ENCODE measurements at regions not wholly inside any gene's neighbourhood (a gene's known extent, or its start where the extent isn't known, plus 50 kb on each side); places are given as distances from the start of the nearest gene placed in this dataset.
"Not testable (repeated sequence)": the region's sequence is repeated elsewhere in the genome, so short reads cannot be mapped to it uniquely, and the experiment has no call there.

DNA sequence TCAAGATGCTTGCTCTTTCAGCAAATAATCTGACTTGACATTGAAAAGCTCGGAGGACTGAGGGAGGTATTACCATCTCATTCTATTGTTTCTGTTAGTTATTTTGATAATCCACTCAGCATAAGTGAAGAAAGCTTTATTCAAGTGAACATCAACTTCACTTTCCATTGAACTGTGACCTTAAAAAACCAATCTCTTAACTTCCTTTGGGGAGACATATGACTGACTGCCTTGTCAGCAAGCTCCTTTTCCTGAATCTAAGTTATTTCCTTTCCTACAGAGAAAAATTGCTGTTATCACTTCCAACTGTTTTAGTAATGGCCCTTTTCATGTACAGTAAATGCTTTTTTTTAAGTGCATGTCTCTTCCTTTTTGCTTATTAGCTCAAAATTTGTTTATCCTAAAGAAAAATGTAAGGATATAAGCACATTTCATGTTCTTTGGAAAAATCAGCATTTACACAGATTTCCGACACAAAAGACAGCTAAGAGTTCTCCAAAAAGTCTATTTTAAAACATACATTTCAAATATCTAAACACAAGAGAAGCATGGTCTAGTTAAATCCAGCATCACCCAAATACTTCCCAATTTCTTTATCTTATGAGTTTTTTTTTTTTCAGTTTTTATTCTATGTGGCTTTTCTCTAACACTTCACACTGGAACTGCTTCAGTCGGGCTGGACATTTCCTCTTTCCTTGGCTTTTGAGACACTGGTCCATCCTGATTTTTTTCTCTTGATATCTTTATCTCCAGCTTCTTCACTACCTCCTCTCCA lies 117.9 kb upstream of the DAB2 start:
- 100% methylated on average over 1 of the region's 3 CpGs for WGBS (ENCODE audit: insufficient coverage, low lambda C conversion rate)
- no peak overlapping the region for H3K27ac ChIP-seq (ENCODE audit: low read length)

DNA sequence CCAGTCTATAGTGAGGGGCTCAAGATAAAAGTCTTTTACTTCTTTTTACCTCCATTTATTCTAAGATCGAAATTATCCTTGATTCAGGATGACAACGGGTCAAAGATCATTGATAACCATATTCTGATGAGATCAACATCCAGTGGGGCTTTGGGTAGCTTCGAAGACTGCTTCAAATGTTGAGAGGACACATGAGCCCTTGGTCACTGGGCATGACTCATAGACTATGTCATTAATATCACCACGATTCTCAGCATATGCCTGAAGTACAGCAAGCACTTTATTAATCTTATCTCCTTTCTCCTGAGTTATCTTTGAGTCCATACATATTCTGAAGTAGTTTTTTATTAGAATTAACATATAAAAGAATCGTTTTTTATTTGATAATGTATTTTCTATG lies 117.1 kb upstream of the DAB2 start:
- WGBS (ENCODE audit: insufficient coverage, low lambda C conversion rate): 85% methylated on average over 2 of the region's 5 CpGs
- H3K9me3 ChIP-seq (ENCODE audit: control insufficient read depth, low read depth, low read length): no peaks in the 10 kb centered on the region
- no peak for DNase-seq

More for the DNA sequence above, 117.9 kb upstream of the DAB2 start:
- no peaks in the 10 kb centered on the region for H3K4me1 ChIP-seq (ENCODE audit: control insufficient read depth, insufficient read depth, low read length)
- no peak for DNase-seq
- no peaks in the 10 kb centered on the region for H3K36me3 ChIP-seq (ENCODE audit: control insufficient read depth, insufficient read depth, low read length)
- no peak overlapping the region for H3K4me3 ChIP-seq (ENCODE audit: low read length)
- no peaks in the 10 kb centered on the region for H3K27me3 ChIP-seq (ENCODE audit: control insufficient read depth, insufficient read depth, low read length)
- H3K9me3 ChIP-seq (ENCODE audit: control insufficient read depth, low read depth, low read length): no peaks in the 10 kb centered on the region

DNA sequence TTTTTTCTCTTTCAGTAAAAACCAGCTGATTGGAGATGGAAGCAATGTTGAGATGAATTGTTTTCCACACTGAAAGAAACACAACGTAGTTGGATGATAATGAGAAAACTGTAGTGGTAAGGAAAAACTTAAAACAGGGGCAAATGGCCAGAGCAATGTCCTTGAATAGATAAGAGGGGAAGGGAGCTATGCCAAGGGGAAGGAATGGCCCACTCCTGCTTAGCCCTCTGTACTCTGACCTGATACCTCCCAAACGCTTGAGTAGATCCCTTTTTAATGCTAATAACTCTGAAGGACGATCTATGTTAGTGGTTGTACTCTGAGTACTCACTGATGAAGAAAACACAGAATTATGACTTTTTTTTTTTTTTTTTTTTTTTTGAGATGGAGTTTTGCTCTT lies 114.7 kb upstream of the DAB2 start:
- Histone ChIP-seq H3K36me3 (ENCODE audit: control insufficient read depth, insufficient read depth, low read length) (no peaks in the 10 kb centered on the region), H3K27me3 (ENCODE audit: control insufficient read depth, insufficient read depth, low read length) (no peaks in the 10 kb centered on the region), H3K4me1 (ENCODE audit: control insufficient read depth, insufficient read depth, low read length) (no peaks in the 10 kb centered on the region), H3K9me3 (ENCODE audit: control insufficient read depth, low read depth, low read length) (no peaks in the 10 kb centered on the region), H3K4me3 (ENCODE audit: low read length) (no peak overlapping the region), H3K27ac (ENCODE audit: low read length) (no peak overlapping the region)
- WGBS (ENCODE audit: insufficient coverage, low lambda C conversion rate): 80% methylated on average over 1 of the region's 3 CpGs
- no peak for DNase-seq

More for the DNA sequence above, 117.1 kb upstream of the DAB2 start:
- Histone ChIP-seq H3K4me1 (ENCODE audit: control insufficient read depth, insufficient read depth, low read length) (no peaks in the 10 kb centered on the region), H3K4me3 (ENCODE audit: low read length) (no peak overlapping the region), H3K27ac (ENCODE audit: low read length) (no peak overlapping the region), H3K27me3 (ENCODE audit: control insufficient read depth, insufficient read depth, low read length) (no peaks in the 10 kb centered on the region), H3K36me3 (ENCODE audit: control insufficient read depth, insufficient read depth, low read length) (no peaks in the 10 kb centered on the region)

DNA sequence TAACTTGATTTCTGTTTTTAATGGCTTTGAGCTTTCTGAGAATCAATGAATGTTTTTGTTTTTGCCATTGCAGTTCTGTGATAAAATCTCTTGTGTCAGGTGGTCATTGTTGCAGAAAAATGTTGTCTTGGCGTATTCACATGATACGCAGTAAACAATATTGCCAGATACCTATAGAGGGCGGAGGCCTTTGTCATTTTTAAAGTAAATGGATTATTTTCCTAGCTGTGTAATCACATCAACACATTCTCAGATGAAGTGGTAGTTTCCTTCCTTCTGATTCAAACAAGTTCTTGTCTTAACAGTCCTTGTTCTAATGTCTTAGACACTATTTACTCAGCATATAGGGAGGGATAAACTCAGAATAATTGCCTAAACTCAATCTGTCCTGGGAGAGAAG lies 109.9 kb upstream of the DAB2 start:
- H3K9me3 ChIP-seq (ENCODE audit: control insufficient read depth, low read depth, low read length): no peaks in the 10 kb centered on the region
- H3K36me3 ChIP-seq (ENCODE audit: control insufficient read depth, insufficient read depth, low read length): no peaks in the 10 kb centered on the region
- H3K27ac ChIP-seq (ENCODE audit: low read length): no peak overlapping the region
- H3K27me3 ChIP-seq (ENCODE audit: control insufficient read depth, insufficient read depth, low read length): no peaks in the 10 kb centered on the region
- WGBS (ENCODE audit: insufficient coverage, low lambda C conversion rate): no CpG with 5 or more reads among the region's 3 CpGs
- peaks cover 17% of the 10 kb centered on the region for H3K4me1 ChIP-seq (ENCODE audit: control insufficient read depth, insufficient read depth, low read length)
- no peak overlapping the region for H3K4me3 ChIP-seq (ENCODE audit: low read length)
- no peak for DNase-seq

DNA sequence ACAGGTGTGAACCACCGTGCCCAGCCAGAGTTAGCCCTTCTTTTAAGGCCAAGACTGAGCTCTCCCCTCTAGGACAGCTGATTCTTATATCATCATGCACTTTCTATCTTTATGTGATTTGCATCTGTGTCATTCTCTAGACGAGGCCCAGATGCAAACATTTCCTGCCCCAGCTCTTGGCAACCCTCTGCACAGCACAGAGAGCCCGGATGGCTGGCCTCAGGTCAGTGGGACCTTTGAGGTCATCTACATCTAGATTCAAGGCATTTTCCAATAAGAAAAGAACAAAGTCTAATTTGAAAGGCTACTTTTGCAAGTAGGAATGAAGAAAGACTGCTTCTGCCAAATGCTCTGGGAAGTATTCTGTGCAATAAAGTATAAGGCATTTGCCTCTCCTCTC lies 109.0 kb upstream of the DAB2 start:
- Histone ChIP-seq H3K27ac (ENCODE audit: low read length) (no peak overlapping the region), H3K27me3 (ENCODE audit: control insufficient read depth, insufficient read depth, low read length) (no peaks in the 10 kb centered on the region), H3K36me3 (ENCODE audit: control insufficient read depth, insufficient read depth, low read length) (no peaks in the 10 kb centered on the region), H3K4me3 (ENCODE audit: low read length) (no peak overlapping the region), H3K4me1 (ENCODE audit: control insufficient read depth, insufficient read depth, low read length) (peaks cover 17% of the 10 kb centered on the region), H3K9me3 (ENCODE audit: control insufficient read depth, low read depth, low read length) (no peaks in the 10 kb centered on the region)
- no CpG with 5 or more reads among the region's 3 CpGs for WGBS (ENCODE audit: insufficient coverage, low lambda C conversion rate)
- DNase-seq: peak in 1 of 2 donors; percentile 21

DNA sequence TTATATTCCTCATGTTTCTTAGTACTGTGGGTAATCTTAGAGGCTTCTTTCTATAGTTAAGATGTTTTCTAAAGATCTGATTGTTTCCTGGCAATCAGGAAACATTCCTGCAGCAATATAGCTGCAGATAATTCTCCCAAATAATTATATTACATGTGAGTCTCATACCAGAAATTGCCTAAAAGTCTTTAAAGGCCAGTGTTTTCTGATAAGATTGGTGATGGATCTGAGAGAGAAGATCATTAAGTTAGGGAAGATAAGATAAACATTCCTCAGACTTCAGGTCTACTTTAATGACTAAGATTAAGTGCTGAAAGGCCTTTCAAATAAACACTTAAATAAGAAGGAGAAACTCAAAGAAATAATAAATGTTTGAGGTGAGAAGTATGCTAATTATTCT lies 107.7 kb upstream of the DAB2 start:
- H3K27ac ChIP-seq (ENCODE audit: low read length): peak overlapping the region; percentile 17
- H3K9me3 ChIP-seq (ENCODE audit: control insufficient read depth, low read depth, low read length): no peaks in the 10 kb centered on the region
- DNase-seq: no peak
- H3K4me3 ChIP-seq (ENCODE audit: low read length): no peak overlapping the region
- H3K36me3 ChIP-seq (ENCODE audit: control insufficient read depth, insufficient read depth, low read length): no peaks in the 10 kb centered on the region
- no peaks in the 10 kb centered on the region for H3K27me3 ChIP-seq (ENCODE audit: control insufficient read depth, insufficient read depth, low read length)
- peaks cover 17% of the 10 kb centered on the region for H3K4me1 ChIP-seq (ENCODE audit: control insufficient read depth, insufficient read depth, low read length)

DNA sequence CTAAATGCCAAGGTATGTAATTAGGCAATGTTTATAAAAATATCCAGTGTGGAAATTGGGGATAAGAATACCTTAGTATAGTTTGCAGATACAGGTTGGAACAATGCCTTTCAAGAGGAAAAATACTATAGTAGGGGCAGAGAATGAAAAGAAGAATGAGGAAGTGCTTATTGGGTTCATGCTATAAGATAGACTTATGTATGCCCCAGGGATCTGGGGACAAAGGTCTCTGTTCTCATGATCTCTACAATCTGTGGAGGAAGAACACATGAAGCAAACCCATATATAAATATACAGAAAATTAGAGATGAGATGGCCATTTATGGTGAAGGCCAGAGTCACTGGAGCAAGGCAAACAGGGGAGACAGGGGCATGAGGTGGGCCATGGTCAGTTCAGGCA lies 106.5 kb upstream of the DAB2 start:
- peak; percentile 51 to 80 for DNase-seq
- H3K27ac ChIP-seq (ENCODE audit: low read length): peak overlapping the region; percentile 52
- no peak overlapping the region for H3K4me3 ChIP-seq (ENCODE audit: low read length)
- peaks cover 17% of the 10 kb centered on the region for H3K4me1 ChIP-seq (ENCODE audit: control insufficient read depth, insufficient read depth, low read length)
- no peaks in the 10 kb centered on the region for H3K36me3 ChIP-seq (ENCODE audit: control insufficient read depth, insufficient read depth, low read length)
- no peaks in the 10 kb centered on the region for H3K27me3 ChIP-seq (ENCODE audit: control insufficient read depth, insufficient read depth, low read length)
- H3K9me3 ChIP-seq (ENCODE audit: control insufficient read depth, low read depth, low read length): no peaks in the 10 kb centered on the region

DNA sequence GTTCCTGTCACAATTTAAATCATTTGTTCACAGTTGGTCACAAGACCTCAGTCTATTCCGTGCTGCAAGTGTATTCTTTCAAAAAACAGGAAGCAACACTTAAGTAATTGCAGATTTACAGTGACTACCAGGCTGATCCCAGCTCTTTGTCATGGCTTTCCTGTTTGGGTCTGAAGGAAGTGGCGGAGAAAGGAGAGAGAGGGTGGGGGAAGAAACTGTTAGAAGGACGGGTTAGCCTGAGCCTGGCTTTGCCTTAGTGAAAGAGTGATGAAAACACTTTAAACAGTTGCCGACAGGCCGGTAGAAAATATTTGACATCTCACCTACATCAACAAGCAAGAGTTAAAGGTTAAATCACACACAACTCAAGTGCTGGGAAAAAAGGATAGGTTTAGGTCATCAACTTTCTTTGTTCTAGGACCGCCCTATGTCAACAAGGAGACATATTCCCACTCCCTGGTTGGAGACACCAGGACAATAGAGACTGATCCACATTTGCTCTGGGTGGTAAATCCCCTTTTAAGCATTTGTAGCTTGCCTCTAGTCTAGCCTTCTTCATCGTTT lies 102.2 kb upstream of the DAB2 start:
- no peak overlapping the region for H3K27ac ChIP-seq (ENCODE audit: low read length)
- H3K36me3 ChIP-seq (ENCODE audit: control insufficient read depth, insufficient read depth, low read length): no peaks in the 10 kb centered on the region
- no peaks in the 10 kb centered on the region for H3K27me3 ChIP-seq (ENCODE audit: control insufficient read depth, insufficient read depth, low read length)
- no peak for DNase-seq
- no peaks in the 10 kb centered on the region for H3K9me3 ChIP-seq (ENCODE audit: control insufficient read depth, low read depth, low read length)
- H3K4me3 ChIP-seq (ENCODE audit: low read length): no peak overlapping the region
- H3K4me1 ChIP-seq (ENCODE audit: control insufficient read depth, insufficient read depth, low read length): peaks cover 10% of the 10 kb centered on the region
- WGBS (ENCODE audit: insufficient coverage, low lambda C conversion rate): 79% methylated on average over 5 of the region's 7 CpGs

DNA sequence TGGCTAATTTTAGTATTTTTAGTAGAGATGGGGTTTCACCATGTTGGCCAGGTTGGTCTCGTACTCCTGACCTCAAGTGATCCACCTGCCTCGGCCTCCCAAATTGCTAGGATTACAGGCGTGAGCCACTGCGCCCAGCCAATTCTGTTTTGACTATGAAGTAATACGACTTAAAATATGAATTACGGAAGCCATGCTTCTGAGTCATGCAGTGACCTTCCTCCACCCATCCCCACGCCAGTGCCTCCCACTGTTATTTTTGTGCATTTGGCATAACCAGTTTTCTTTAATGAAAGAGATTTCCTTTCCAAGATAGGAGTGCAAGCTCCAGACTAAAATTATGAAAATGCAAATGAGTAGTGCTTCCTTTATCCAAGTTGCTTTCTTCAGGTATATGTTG lies 101.0 kb upstream of the DAB2 start:
- H3K9me3 ChIP-seq (ENCODE audit: control insufficient read depth, low read depth, low read length); H3K27me3 ChIP-seq (ENCODE audit: control insufficient read depth, insufficient read depth, low read length); H3K36me3 ChIP-seq (ENCODE audit: control insufficient read depth, insufficient read depth, low read length); H3K4me3 ChIP-seq (ENCODE audit: low read length); H3K27ac ChIP-seq (ENCODE audit: low read length); DNase-seq; H3K4me1 ChIP-seq (ENCODE audit: control insufficient read depth, insufficient read depth, low read length): not testable (repeated sequence)
- no CpG with 5 or more reads among the region's 7 CpGs for whole genome bisulfite sequencing (ENCODE audit: insufficient coverage, low lambda C conversion rate)

DNA sequence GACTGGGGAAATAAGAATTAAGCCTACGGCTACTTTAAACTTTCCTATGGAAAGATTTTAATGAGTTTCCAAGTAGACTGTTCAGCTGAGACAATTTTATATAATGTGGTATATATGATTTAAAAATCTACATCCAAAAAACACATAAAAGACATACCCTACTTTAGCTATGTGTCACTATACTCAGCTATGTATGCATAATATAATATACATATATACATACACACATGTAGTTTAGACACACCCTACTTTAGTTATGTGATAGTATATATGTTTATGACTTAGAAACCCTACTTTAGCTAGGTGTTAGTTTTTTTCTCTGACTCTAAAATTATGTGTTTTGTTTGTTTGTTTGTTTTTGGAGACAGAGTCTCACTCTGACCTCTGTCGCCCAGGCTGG lies 100.5 kb upstream of the DAB2 start:
- Histone ChIP-seq H3K4me3 (ENCODE audit: low read length) (no peak overlapping the region), H3K36me3 (ENCODE audit: control insufficient read depth, insufficient read depth, low read length) (no peaks in the 10 kb centered on the region), H3K27ac (ENCODE audit: low read length) (no peak overlapping the region), H3K27me3 (ENCODE audit: control insufficient read depth, insufficient read depth, low read length) (no peaks in the 10 kb centered on the region), H3K4me1 (ENCODE audit: control insufficient read depth, insufficient read depth, low read length) (no peaks in the 10 kb centered on the region), H3K9me3 (ENCODE audit: control insufficient read depth, low read depth, low read length) (no peaks in the 10 kb centered on the region)
- DNase-seq: no peak
- WGBS (ENCODE audit: insufficient coverage, low lambda C conversion rate): no CpG with 5 or more reads among the region's 2 CpGs

DNA sequence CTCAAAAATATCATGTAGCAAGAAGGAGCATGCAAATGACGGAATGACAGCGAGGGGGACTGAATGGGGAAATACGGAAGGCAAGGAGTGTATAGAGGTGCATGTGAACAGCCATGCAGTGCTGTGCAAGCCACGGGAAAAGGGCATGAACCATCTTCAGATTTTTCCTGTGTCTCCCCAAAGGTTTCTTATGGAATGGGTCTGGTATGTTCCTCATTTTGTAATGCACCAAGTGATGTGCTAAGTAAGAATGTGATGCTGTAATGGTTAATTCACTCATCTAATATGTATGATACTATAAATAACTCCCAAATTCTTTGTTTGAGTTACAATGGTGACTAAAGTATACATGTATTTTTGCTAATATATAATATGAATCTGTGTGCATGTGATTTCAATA lies 99.0 kb upstream of the DAB2 start:
- H3K9me3 ChIP-seq (ENCODE audit: control insufficient read depth, low read depth, low read length): no peaks in the 10 kb centered on the region
- DNase-seq: no peak
- H3K36me3 ChIP-seq (ENCODE audit: control insufficient read depth, insufficient read depth, low read length): no peaks in the 10 kb centered on the region
- H3K27me3 ChIP-seq (ENCODE audit: control insufficient read depth, insufficient read depth, low read length): no peaks in the 10 kb centered on the region
- H3K4me3 ChIP-seq (ENCODE audit: low read length): no peak overlapping the region
- WGBS (ENCODE audit: insufficient coverage, low lambda C conversion rate): 100% methylated on average over 2 of the region's 4 CpGs
- peaks cover under 1% of the 10 kb centered on the region for H3K4me1 ChIP-seq (ENCODE audit: control insufficient read depth, insufficient read depth, low read length)
- H3K27ac ChIP-seq (ENCODE audit: low read length): no peak overlapping the region

Measured in large intestine (tissue), 3 donors.